HG02852 (cell line): ENCODE measurements at regions not wholly inside any gene's neighbourhood (a gene's known extent, or its start where the extent isn't known, plus 50 kb on each side); places are given as distances from the start of the nearest gene placed in this dataset.
"Not testable (repeated sequence)": the region's sequence is repeated elsewhere in the genome, so short reads cannot be mapped to it uniquely, and the experiment has no call there.

Experiments
- ATAC-seq: cut with Tn5 transposase; IDR thresholded peaks from one replicate; pipeline ENCODE4 v1.9.1; 2021; ENCODE audit warnings: mild to moderate bottlenecking, moderate library complexity; ENCODE audit not compliant: unreplicated experiment

DNA sequence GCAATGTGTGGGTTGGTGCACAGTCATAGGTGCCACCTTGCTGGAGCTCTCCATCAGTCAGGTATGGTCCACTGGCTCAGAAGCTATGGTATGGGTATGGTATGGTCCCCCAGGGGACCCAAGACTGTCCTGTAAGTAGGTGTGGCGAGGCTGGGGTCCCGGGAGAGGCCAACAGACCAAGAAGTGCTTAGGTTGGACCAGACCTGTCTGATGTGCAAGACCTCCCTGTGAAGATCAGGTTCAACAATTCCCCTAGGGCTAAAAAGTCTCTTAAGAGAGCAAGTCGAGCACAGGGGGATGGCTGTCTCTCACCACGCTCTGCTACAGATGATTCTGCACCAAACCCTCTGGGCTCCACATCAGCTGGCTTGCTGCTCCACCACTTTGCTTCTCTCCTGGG, 1145.0 kb downstream of the RPA4 start:
- ATAC-seq = no peak

GRCh38 chrX:98029861-98030260, 1146.2 kb downstream of the RPA4 start:
- ATAC-seq = no peak

- no peak for ATAC-seq
Observed at GRCh38 chrX:98057176-98057575, 1173.5 kb downstream of the RPA4 start.

DNA sequence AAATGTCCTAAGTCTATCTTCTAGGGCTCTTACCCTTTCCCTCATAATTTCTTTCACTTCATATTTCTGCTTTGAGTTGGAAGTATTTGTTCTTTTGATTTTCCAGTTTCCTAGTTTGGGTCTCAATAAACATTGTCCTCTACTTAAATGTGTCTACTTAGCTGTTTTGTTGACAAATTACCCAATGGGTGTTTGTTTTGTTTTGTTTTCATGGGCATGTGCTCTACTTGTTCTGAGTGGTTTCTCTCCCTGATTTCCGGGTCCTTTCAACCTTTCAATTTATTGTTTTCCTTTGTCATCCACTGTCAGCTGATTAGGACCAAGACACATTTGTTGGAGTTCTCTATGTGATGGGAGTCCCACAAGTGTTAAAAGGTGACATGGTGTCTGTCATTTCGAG, 1181.4 kb downstream of the RPA4 start:
- ATAC-seq = no peak

DNA sequence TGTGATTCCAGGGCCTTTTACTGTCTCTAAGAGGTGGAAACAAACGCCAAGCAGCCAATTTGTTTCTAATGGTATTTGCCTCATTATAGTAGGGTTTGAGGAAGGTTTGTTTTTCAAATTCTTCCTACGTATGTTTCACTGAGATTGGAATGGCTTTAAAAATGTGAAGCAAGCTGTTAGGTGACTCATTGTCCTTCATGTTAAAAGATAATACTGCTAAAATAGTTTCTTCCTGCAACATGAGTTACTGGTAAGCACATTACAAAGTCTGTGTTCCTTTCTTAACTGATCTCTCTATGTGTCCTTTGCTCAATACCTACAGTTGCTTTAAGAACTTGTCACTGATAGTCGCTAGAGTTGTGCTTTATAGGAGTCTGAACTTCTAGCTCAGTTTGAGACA, 1183.9 kb downstream of the RPA4 start:
- ATAC-seq = no peak

DNA sequence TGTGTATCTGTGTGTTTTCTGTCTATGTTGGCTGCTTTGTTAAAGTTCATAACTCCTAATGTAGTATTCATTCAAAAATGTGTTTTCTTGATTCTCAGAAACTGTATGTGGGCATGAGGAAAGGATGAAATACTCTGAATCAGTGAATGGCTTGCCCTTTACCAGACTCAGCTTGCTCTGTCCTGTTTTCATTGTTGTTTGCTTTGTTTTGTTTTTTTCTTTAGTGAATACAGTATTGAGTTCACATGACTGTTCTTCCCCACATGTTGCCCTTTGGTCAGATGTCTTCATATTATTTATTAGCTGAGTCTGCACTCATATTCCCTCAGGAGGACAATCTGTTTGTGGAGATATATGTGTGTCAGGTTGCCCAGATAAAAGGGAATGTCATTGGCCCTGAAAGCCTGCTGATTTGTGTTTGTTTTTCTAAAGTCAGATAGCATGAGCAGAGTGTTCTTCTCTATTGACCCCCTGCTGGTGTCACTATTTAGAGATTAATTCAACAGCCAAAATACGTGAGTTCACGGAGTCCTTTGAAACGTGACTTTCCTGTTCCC, 1184.4 kb downstream of the RPA4 start:
- ATAC-seq = no peak

- no peak for ATAC-seq
Observed at GRCh38 chrX:98071331-98071730, 1187.6 kb downstream of the RPA4 start.

GRCh38 chrX:98077440-98077839, 1193.7 kb downstream of the RPA4 start:
- ATAC-seq = no peak

GRCh38 chrX:98111684-98112083, 1228.0 kb downstream of the RPA4 start:
- no peak for ATAC-seq

GRCh38 chrX:98114021-98114420, 1230.3 kb downstream of the RPA4 start:
- no peak for ATAC-seq

DNA sequence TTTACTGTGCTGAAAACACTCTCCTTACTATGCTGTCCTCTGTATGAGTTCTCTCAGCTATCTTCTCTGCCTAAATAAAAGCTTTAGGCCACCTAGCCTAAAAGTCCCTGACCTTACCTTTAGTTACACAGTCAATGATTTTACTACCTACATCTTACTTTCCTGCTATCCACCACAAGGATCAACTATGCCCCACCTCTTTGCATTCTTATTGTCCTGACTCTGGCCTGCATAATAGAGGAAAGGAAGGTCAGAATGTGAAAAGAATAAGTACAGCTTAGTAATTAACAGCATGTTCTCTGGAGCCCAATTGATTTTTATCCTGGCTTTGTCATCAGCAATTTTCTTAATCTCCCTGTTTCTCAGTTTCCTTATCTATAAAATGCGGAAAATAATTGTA, 1257.8 kb downstream of the RPA4 start:
- no peak for ATAC-seq

- ATAC-seq = no peak
Observed at GRCh38 chrX:98191003-98191402, 1307.3 kb downstream of the RPA4 start.

- no peak for ATAC-seq
Observed at GRCh38 chrX:98194036-98194435, 1310.3 kb downstream of the RPA4 start.

DNA sequence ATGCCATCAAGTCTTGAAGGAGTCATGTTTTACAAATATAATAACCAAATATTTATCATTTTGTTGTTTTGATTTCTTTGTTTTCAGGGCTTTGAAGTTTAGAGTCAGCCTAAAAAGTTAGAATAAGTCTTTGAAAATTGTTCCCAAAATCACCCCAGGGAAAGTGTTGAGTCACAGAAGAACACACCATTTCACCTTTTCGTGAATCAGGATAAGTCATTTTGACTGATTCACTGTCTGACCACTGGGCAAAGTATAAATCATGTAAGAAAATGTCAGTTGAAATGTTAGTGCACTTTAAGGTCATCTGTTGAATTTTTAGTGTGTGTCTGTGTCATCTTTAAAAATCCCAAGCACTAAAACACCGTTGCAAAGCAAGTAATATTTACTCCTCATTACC, 1320.1 kb downstream of the RPA4 start:
- no peak for ATAC-seq

- ATAC-seq = no peak
Observed at GRCh38 chrX:98207947-98208346, 1324.2 kb downstream of the RPA4 start.

DNA sequence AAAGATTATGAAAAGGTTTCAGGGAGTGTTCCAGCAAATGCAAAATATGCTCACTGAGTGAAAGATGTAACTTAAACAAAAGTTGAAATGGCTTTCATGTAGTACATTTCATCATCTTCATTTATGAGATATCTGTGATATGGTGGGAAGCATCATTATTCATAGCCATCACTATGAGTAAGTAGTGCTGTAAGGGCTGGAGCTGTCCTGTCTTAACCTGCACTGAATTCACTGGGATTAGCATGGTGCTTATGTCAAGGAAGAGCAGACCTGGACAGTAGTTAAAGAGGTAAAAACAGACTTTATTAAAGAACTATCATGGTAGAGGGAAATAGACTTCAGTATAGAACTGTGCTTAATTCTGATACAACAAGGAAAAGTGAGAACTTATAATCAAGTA, 1347.3 kb downstream of the RPA4 start:
- ATAC-seq = no peak

DNA sequence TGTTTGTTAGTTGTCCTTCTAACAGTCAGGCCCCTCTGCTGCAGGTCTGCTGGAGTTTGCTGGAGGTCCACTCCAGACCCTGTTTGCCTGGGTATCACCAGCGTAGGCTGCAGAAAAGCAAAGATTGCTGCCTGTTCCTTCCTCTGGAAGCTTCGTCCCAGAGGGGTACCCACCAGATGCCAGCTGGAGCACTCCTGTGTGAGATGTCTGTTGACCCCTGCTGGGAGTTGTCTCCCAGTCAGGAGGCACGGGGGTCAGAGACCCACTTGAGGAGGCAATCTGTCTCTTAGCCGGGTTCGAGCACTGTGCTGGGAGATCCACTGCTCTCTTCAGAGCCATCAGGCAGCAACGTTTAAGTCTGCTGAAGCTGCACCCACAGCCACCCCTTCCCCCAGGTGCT, 1356.4 kb downstream of the RPA4 start:
- not testable (repeated sequence) for ATAC-seq

DNA sequence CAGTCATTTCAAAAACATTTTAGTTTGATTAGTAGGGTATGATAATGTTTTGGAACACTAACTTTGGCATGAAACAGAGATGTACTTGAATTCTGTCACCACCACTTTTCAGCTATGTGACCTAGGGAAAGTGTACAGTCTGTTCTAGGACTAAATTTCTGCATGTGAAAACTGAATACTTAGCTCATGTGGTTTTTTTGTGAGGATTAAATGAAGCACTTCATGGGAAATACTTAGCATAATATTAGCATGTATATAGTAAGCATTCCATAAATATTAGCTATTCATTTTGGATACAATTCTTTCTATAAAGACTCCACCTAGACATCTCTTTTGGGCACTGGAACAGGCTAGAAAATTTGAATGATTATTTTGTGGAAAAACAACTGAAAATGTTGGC, 1379.4 kb downstream of the RPA4 start:
- ATAC-seq = no peak

DNA sequence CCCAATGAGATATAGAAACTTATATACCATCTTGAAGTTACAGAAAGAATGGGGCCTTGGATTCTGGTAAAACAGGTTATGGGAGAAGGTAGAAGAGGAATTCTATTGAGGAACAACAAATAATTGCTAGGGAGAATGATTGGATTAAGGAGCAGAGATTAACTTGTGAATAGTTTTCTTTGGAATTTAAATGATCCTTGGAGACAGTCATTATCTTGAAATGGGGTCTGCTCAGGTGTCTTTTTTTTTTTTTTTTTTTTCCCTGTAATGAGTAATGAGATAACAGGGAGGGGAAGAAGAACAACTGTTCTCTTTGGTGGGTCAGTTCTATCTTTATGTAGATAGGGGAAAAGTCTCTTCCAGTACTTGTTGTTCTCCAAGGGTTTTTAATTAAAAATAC, 1406.0 kb downstream of the RPA4 start:
- no peak for ATAC-seq

DNA sequence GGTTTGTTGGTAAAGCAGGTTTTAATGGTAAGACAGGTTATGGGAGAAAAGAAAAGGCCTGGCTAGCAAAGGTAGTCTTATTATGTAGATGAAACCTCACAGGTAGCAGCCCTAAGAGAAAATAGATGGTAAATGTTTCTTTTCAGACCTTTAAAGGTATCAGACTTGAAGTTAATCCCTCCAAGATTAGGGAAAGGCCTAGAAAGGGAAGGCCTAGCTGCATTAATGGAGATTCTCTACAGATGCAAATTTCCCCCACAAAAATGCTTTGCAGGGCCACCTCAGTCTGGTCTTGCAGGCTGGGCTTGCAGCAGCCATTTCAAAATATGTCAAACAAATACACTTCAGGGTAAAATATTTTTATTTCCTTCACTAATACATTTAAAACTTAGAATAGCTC, 1410.6 kb downstream of the RPA4 start:
- ATAC-seq = no peak

GRCh38 chrX:98296129-98296528, 1412.4 kb downstream of the RPA4 start:
- ATAC-seq = no peak

- ATAC-seq = no peak
Observed at GRCh38 chrX:98299785-98300184, 1416.1 kb downstream of the RPA4 start.

DNA sequence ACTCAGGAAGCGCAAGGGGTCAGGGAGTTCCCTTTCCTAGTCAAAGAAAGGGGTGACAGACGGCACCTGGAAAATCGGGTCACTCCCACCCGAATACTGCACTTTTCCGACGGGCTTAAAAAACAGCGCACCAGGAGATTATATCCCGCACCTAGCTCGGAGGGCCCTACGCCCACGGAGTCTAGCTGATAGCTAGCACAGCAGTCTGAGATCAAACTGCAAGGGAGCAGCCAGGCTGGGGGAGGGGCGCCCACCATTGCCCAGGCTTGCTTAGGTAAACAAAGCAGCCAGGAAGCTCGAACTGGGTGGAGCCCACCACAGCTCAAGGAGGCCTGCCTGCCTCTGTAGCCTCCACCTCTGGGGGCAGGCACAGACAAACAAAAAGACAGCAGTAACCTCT, 1416.8 kb downstream of the RPA4 start:
- ATAC-seq = not testable (repeated sequence)

DNA sequence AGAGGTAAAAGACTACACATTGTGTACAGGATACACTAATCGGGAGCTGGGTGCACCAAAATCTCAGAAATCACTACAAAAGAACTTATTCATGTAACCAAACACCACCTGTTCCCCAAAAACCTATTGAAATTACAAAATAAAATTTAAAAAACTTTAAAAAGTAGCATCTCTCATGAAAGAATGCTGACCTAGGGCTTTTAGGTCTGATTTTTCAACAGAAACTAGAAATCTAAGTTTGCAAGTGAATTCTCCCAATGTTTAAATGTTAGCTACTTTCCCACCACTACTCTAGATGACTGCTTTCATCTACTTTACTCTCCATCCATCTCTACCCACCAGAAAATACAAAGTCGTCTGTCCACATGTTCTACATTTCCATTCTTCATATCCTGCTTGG, 1447.7 kb downstream of the RPA4 start:
- ATAC-seq = no peak
